ENCODE measurements at regions not wholly inside any gene's neighbourhood (a gene's known extent, or its start where the extent isn't known, plus 50 kb on each side); places are given as distances from the start of the nearest gene placed in this dataset.
"Not testable (repeated sequence)": the region's sequence is repeated elsewhere in the genome, so short reads cannot be mapped to it uniquely, and the experiment has no call there.

- DNase-seq: no peak
Observed at GRCh38 chr10:3964516-3964915, 179.5 kb upstream of the KLF6 start.

- no peak for DNase-seq
Observed at GRCh38 chr10:3963191-3963673, 178.2 kb upstream of the KLF6 start.

GRCh38 chr10:3961082-3961481, 176.1 kb upstream of the KLF6 start:
- no peak for DNase-seq

GRCh38 chr10:3960496-3960895, 175.5 kb upstream of the KLF6 start:
- DNase-seq: no peak

- DNase-seq: no peak
Observed at GRCh38 chr10:3959370-3960325, 174.6 kb upstream of the KLF6 start.

- no peak for DNase-seq
Observed at GRCh38 chr10:3958472-3958996, 173.5 kb upstream of the KLF6 start.

GRCh38 chr10:3955955-3956617, 171.1 kb upstream of the KLF6 start:
- DNase-seq: no peak

GRCh38 chr10:3955493-3955892, 170.5 kb upstream of the KLF6 start:
- no peak for DNase-seq

GRCh38 chr10:3954615-3955014, 169.6 kb upstream of the KLF6 start:
- no peak for DNase-seq

- not testable (repeated sequence) for DNase-seq
Observed at GRCh38 chr10:3954007-3954406, 169.0 kb upstream of the KLF6 start.

GRCh38 chr10:3951993-3952392, 167.0 kb upstream of the KLF6 start:
- DNase-seq: no peak

- DNase-seq: no peak
Observed at GRCh38 chr10:3950676-3951275, 165.8 kb upstream of the KLF6 start.

GRCh38 chr10:3949711-3950110, 164.7 kb upstream of the KLF6 start:
- no peak for DNase-seq

- no peak for DNase-seq
Observed at GRCh38 chr10:3948843-3949242, 163.8 kb upstream of the KLF6 start.

GRCh38 chr10:3946234-3947229, 161.5 kb upstream of the KLF6 start:
- DNase-seq: no peak

GRCh38 chr10:3945026-3945425, 160.0 kb upstream of the KLF6 start:
- DNase-seq: no peak

- DNase-seq: no peak
Observed at GRCh38 chr10:3944591-3944990, 159.6 kb upstream of the KLF6 start.

GRCh38 chr10:3943695-3944257, 158.8 kb upstream of the KLF6 start:
- DNase-seq: no peak

GRCh38 chr10:3942937-3943489, 158.0 kb upstream of the KLF6 start:
- no peak for DNase-seq

GRCh38 chr10:3941676-3942075, 156.7 kb upstream of the KLF6 start:
- DNase-seq: no peak

GRCh38 chr10:3936422-3937040, 151.5 kb upstream of the KLF6 start:
- no peak for DNase-seq

Measured in hematopoietic multipotent progenitor cell treated with erythropoietin and hydrocortisone succinate and interleukin-3 and kit ligand, for 8 days (in vitro differentiated cells).